Kidney epithelial cell (primary cell): ENCODE measurements at regions not wholly inside any gene's neighbourhood (a gene's known extent, or its start where the extent isn't known, plus 50 kb on each side); places are given as distances from the start of the nearest gene placed in this dataset.
A peak's percentile ranks its signal among the peaks of the same experiment; 100 is the strongest.
"Not testable (repeated sequence)": the region's sequence is repeated elsewhere in the genome, so short reads cannot be mapped to it uniquely, and the experiment has no call there.

Experiments
- DNase-seq: peaks from one replicate; pipeline ENCODE4 v3.0.0-alpha.2; 2010; ENCODE audit warnings: low read depth
- H3K27me3 ChIP-seq: 2 replicates; pipeline ENCODE4 v1.6.0; 2011; ENCODE audit warnings: low read length; ENCODE audit not compliant: control insufficient read depth, insufficient read depth
- H3K36me3 ChIP-seq: 2 replicates; pipeline ENCODE4 v1.5.1; 2011; ENCODE audit warnings: low read length; ENCODE audit not compliant: control insufficient read depth, insufficient read depth
- H3K4me3 ChIP-seq: 2 replicates; pipeline ENCODE4 v1.5.1; 2011; ENCODE audit warnings: low read depth, mild to moderate bottlenecking, control low read depth, low read length
- CTCF ChIP-seq: IDR thresholded peaks from 2 replicates; pipeline ENCODE4 v1.5.1; 2011; ENCODE audit warnings: mild to moderate bottlenecking, moderate library complexity, low read length, control low read depth, inconsistent platforms; ENCODE audit not compliant: insufficient read depth, poor library complexity, severe bottlenecking

GRCh38 chr4:99734583-99735322 lies 77.1 kb upstream of the C4orf54 start:
- no peak for DNase-seq
- Histone ChIP-seq H3K4me3 (no peak overlapping the region), H3K27me3 (no peaks in the 10 kb centered on the region), H3K36me3 (no peaks in the 10 kb centered on the region)
- no peak for TF ChIP-seq CTCF

- not testable (repeated sequence) for DNase-seq, H3K27me3 ChIP-seq, H3K36me3 ChIP-seq, H3K4me3 ChIP-seq
Observed at GRCh38 chr4:99733455-99733854, 75.8 kb upstream of the C4orf54 start.

GRCh38 chr4:99729186-99729585 lies 71.6 kb upstream of the C4orf54 start:
- H3K27me3 ChIP-seq = no peaks in the 10 kb centered on the region
- no peak for DNase-seq
- H3K36me3 ChIP-seq = no peaks in the 10 kb centered on the region
- no peak for TF ChIP-seq CTCF
- H3K4me3 ChIP-seq = no peak overlapping the region

DNA sequence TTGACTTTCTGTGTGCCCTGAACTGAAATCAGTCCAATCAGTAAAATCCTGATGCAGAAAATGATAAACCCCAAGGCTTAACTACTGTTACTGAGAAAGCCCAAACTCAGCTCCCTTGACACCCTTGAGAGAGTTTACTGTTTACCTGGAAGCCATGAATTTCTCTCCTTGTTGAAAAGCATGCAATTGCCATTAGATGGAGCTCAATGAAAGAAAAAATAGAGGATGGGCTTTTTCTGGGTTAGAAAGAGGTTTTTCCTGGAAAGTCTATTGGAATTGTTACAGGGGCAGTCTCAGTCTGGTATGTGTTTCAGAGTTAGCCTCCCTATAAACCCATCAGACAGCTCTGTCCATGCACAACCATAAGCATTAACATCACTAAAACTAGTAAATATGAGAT lies 66.4 kb upstream of the C4orf54 start:
- Histone ChIP-seq H3K36me3 (no peaks in the 10 kb centered on the region), H3K27me3 (no peaks in the 10 kb centered on the region), H3K4me3 (no peak overlapping the region)
- no peak for DNase-seq
- no peak for TF ChIP-seq CTCF

DNA sequence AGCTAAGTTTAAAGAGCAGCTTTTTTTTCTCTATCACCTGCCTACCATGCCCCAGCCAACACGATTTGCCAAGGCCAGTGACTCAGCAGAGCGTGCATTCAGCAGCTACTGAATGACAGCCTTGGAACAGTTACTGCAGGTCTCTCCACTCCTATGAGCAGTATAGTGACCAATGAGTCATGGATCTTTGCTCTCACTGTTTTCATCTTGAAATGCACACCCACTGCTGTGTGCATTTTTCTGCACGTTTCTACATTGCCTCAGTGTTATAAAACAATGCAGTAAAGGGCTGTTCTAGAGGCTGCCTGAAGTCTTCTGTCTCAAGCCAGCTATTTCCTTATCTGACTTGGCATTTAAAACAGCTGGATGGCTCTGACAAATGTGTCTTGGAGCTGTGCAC lies 66.0 kb upstream of the C4orf54 start:
- TF ChIP-seq CTCF = no peak
- Histone ChIP-seq H3K4me3 (no peak overlapping the region), H3K27me3 (no peaks in the 10 kb centered on the region), H3K36me3 (no peaks in the 10 kb centered on the region)
- DNase-seq = peak; percentile 68

GRCh38 chr4:99722725-99723124 lies 65.1 kb upstream of the C4orf54 start:
- no peak for TF ChIP-seq CTCF
- Histone ChIP-seq H3K27me3 (no peaks in the 10 kb centered on the region), H3K36me3 (no peaks in the 10 kb centered on the region), H3K4me3 (no peak overlapping the region)
- DNase-seq = no peak
